ENCODE measurements at regions not wholly inside any gene's neighbourhood (a gene's known extent, or its start where the extent isn't known, plus 50 kb on each side); places are given as distances from the start of the nearest gene placed in this dataset.

DNA sequence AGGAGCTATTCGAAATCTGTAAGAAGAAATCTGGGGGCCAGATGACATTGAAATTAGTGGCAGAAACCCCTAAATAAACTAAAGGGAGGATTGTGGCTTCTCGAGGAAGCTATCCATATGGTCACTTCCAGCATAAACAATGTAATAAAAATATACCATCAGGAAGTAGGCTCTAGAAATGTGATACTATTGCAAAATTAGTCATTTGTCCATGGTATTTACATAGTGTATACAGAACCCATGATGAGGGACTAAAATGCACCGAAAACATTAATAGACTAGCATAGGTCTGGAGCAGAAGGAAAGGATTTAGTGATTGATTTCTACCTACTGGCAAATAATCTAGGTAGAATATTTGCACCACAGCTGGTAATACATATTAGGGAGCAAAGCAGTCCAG, 1344.0 kb downstream of the FSTL5 start:
- Histone ChIP-seq H3K27ac (ENCODE audit: low read length) (no peak overlapping the region), H3K9me2 (replicated peaks; ENCODE audit: insufficient read depth, low read length) (no peaks in the 10 kb centered on the region), H3K79me2 (ENCODE audit: low read length) (no peaks in the 10 kb centered on the region), H3K4me1 (ENCODE audit: low read length) (no peaks in the 10 kb centered on the region), H3K4me2 (ENCODE audit: low read depth, low read length) (no peak overlapping the region), H3K9ac (ENCODE audit: low read length) (no peak overlapping the region), H3K4me3 (ENCODE audit: low read length) (no peak overlapping the region), H4K20me1 (ENCODE audit: insufficient read depth, low read length) (no peaks in the 10 kb centered on the region), H3F3A (ENCODE audit: insufficient read depth, low read length) (no peaks in the 10 kb centered on the region), H2AFZ (ENCODE audit: low read length) (no peak overlapping the region), H3K36me3 (replicated peaks; ENCODE audit: insufficient read depth, low read length) (no peaks in the 10 kb centered on the region), H3K9me3 (replicated peaks; ENCODE audit: insufficient read depth, low read length) (no peaks in the 10 kb centered on the region), H3K27me3 (replicated peaks; ENCODE audit: insufficient read depth, low read length) (no peaks in the 10 kb centered on the region)
- TF ChIP-seq EZH2 (optimal IDR thresholded peaks at IDR 0.05; ENCODE audit: low read depth, low read length), result no peak
- TF ChIP-seq EZH2phosphoT487 (IDR thresholded peaks at IDR 0.05; ENCODE audit: low read length), result no peak
- TF ChIP-seq, protein P1, sequence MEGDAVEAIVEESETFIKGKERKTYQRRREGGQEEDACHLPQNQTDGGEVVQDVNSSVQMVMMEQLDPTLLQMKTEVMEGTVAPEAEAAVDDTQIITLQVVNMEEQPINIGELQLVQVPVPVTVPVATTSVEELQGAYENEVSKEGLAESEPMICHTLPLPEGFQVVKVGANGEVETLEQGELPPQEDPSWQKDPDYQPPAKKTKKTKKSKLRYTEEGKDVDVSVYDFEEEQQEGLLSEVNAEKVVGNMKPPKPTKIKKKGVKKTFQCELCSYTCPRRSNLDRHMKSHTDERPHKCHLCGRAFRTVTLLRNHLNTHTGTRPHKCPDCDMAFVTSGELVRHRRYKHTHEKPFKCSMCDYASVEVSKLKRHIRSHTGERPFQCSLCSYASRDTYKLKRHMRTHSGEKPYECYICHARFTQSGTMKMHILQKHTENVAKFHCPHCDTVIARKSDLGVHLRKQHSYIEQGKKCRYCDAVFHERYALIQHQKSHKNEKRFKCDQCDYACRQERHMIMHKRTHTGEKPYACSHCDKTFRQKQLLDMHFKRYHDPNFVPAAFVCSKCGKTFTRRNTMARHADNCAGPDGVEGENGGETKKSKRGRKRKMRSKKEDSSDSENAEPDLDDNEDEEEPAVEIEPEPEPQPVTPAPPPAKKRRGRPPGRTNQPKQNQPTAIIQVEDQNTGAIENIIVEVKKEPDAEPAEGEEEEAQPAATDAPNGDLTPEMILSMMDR (IDR thresholded peaks at IDR 0.05; ENCODE audit: low read length), result no peak
- DNase-seq, result no peak

DNA sequence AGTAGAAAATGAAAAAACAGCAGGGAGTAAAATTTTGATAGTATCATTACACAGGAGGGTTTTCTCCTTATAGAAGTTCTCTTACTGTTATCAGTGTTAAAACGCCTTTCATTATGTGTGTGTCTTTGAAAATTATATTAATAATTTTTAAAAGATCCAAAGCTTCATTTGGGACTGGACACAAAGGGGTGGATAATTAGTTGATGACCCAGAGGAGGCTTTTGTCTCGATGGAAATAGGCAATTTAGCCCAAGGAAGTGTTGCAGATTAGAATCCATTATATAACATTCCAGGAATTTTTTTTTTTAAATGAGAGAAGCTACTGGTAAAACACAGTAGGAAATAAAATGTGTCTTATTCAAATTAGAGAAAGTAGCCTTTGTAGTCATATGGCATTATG, 1339.3 kb downstream of the FSTL5 start:
- Histone ChIP-seq H3K9me2 (replicated peaks; ENCODE audit: insufficient read depth, low read length) (no peaks in the 10 kb centered on the region), H3K9me3 (replicated peaks; ENCODE audit: insufficient read depth, low read length) (no peaks in the 10 kb centered on the region), H3K36me3 (replicated peaks; ENCODE audit: insufficient read depth, low read length) (no peaks in the 10 kb centered on the region), H3K27ac (ENCODE audit: low read length) (no peak overlapping the region), H3K27me3 (replicated peaks; ENCODE audit: insufficient read depth, low read length) (no peaks in the 10 kb centered on the region), H3F3A (ENCODE audit: insufficient read depth, low read length) (no peaks in the 10 kb centered on the region), H3K79me2 (ENCODE audit: low read length) (no peaks in the 10 kb centered on the region), H4K20me1 (ENCODE audit: insufficient read depth, low read length) (no peaks in the 10 kb centered on the region), H3K4me2 (ENCODE audit: low read depth, low read length) (no peak overlapping the region), H3K9ac (ENCODE audit: low read length) (no peak overlapping the region), H2AFZ (ENCODE audit: low read length) (no peak overlapping the region), H3K4me1 (ENCODE audit: low read length) (0 out of 2 replicates have a peak, but pooled peaks cover 6% of the 10 kb centered on the region), H3K4me3 (ENCODE audit: low read length) (no peak overlapping the region)
- TF ChIP-seq EZH2phosphoT487 (IDR thresholded peaks at IDR 0.05; ENCODE audit: low read length), result no peak
- TF ChIP-seq, protein P1 (IDR thresholded peaks at IDR 0.05; ENCODE audit: low read length), result no peak
- TF ChIP-seq EZH2 (optimal IDR thresholded peaks at IDR 0.05; ENCODE audit: low read depth, low read length), result no peak
- no peak for DNase-seq

DNA sequence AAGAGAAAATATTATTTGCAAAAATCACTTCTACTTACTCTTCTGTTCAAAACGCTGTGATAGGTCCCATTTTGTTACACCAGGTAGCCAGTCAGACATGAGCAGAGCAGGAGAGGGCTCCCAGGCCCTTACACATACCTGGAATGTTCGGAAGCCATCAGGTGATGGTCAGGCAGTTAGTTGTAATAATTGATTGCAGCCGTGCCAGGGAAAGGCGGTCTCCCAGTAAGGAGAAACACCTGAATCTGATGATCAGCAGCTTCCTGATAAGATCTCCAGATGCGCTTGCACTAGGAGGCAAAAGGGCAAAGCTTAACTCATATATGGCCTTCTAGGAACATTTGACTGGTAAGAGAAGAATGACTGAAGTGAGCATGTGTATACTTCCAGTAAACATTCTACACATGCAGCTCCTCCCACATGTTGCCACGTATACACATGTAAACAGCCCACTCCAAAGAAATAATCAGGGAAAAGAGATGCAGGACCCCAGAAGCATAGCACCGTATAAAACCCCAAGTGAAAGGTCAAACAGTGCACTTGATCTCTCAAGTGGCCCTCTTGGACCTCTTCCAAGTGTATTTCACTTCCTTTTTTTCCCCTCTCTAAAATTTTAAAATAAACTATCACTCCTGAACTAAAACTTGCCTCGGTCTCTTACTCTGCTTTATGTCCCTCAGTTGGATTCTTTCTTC, 1338.0 kb downstream of the FSTL5 start:
- H3K27ac ChIP-seq (ENCODE audit: low read length), result no peak overlapping the region
- H3K9me3 ChIP-seq (replicated peaks; ENCODE audit: insufficient read depth, low read length), result no peaks in the 10 kb centered on the region
- no peaks in the 10 kb centered on the region for H3K79me2 ChIP-seq (ENCODE audit: low read length)
- H3K36me3 ChIP-seq (replicated peaks; ENCODE audit: insufficient read depth, low read length), result no peaks in the 10 kb centered on the region
- DNase-seq, result no peak
- H2AFZ ChIP-seq (ENCODE audit: low read length), result no peak overlapping the region
- no peaks in the 10 kb centered on the region for H4K20me1 ChIP-seq (ENCODE audit: insufficient read depth, low read length)
- 0 out of 2 replicates have a peak, but pooled peaks cover 10% of the 10 kb centered on the region for H3K4me1 ChIP-seq (ENCODE audit: low read length)
- no peaks in the 10 kb centered on the region for H3F3A ChIP-seq (ENCODE audit: insufficient read depth, low read length)
- TF ChIP-seq EZH2 (optimal IDR thresholded peaks at IDR 0.05; ENCODE audit: low read depth, low read length) (no peak), EZH2phosphoT487 (IDR thresholded peaks at IDR 0.05; ENCODE audit: low read length) (no peak)
- TF ChIP-seq, protein P1 (IDR thresholded peaks at IDR 0.05; ENCODE audit: low read length), result no peak
- H3K4me2 ChIP-seq (ENCODE audit: low read depth, low read length), result no peak overlapping the region
- no peaks in the 10 kb centered on the region for H3K9me2 ChIP-seq (replicated peaks; ENCODE audit: insufficient read depth, low read length)
- no peak overlapping the region for H3K9ac ChIP-seq (ENCODE audit: low read length)
- H3K27me3 ChIP-seq (replicated peaks; ENCODE audit: insufficient read depth, low read length), result no peaks in the 10 kb centered on the region
- H3K4me3 ChIP-seq (ENCODE audit: low read length), result no peak overlapping the region

Data from MM.1S (cell line).